Natural killer cell (primary cell): ENCODE measurements at regions not wholly inside any gene's neighbourhood (a gene's known extent, or its start where the extent isn't known, plus 50 kb on each side); places are given as distances from the start of the nearest gene placed in this dataset.

ENCODE experiments used
- ATAC-seq, 3 donors: fragments of 150-1000 bp in 2 of 3; fragments of 200-7000 bp in 1 of 3; cut with Tn5 transposase; 1 replicate in 1 of 3; 2 replicates in 2 of 3; pipeline ENCODE4 v1.10.0; 2021; ENCODE audit warnings: mild to moderate bottlenecking in 2 of 3, moderate library complexity in 2 of 3
- DNase-seq, 2 donors: peaks; one replicate each; pipeline versions ENCODE4 v3.0.0 to v3.0.0-alpha.2; 2013 to 2021; ENCODE audit warnings: mixed read lengths in 1 of 2
- H3K27ac ChIP-seq: one replicate; pipeline ENCODE4 v1.5.1; 2013; ENCODE audit warnings: mild to moderate bottlenecking, low read length
- H3K27me3 ChIP-seq: one replicate; pipeline ENCODE4 v1.6.1; 2013; ENCODE audit warnings: low read length; ENCODE audit not compliant: control insufficient read depth, insufficient read depth
- H3K36me3 ChIP-seq: one replicate; pipeline ENCODE4 v1.6.1; 2013; ENCODE audit warnings: low read length; ENCODE audit not compliant: control insufficient read depth, insufficient read depth
- H3K4me1 ChIP-seq: one replicate; pipeline ENCODE4 v1.6.1; 2013; ENCODE audit warnings: low read length; ENCODE audit not compliant: control insufficient read depth, insufficient read depth
- H3K4me3 ChIP-seq: one replicate; pipeline ENCODE4 v1.5.1; 2013; ENCODE audit warnings: low read length
- H3K9me3 ChIP-seq: one replicate; pipeline ENCODE4 v1.6.1; 2013; ENCODE audit warnings: low read length; ENCODE audit not compliant: control insufficient read depth, insufficient read depth
- H3K27ac Mint-ChIP-seq, 2 donors: one replicate each; pipeline ENCODE4 v1.8.0; 2022; ENCODE audit warnings: mild to moderate bottlenecking in 2 of 2, mixed read lengths in 2 of 2, moderate library complexity in 1 of 2
- H3K27me3 Mint-ChIP-seq, 2 donors: one replicate each; pipeline ENCODE4 v1.8.0; 2022; ENCODE audit warnings: low read depth in 2 of 2, mixed read lengths in 2 of 2
- H3K36me3 Mint-ChIP-seq: one replicate; pipeline ENCODE4 v1.8.0; 2022; ENCODE audit warnings: mixed read lengths
- H3K4me1 Mint-ChIP-seq, 2 donors: one replicate each; pipeline ENCODE4 v1.8.0; 2022; ENCODE audit warnings: mixed read lengths in 2 of 2
- H3K4me3 Mint-ChIP-seq: one replicate; pipeline ENCODE4 v1.8.0; 2022; ENCODE audit warnings: mild to moderate bottlenecking, moderate library complexity, mixed read lengths
- H3K9me3 Mint-ChIP-seq, 2 donors: one replicate each; pipeline ENCODE4 v1.8.0; 2022; ENCODE audit warnings: mixed read lengths in 2 of 2
- CTCF ChIP-seq: fragments of 200-600 bp; IDR thresholded peaks from one replicate; pipeline ENCODE4 v1.8.0; 2022; ENCODE audit warnings: antibody characterized with exemption
- WGBS: methylation state at CpG from one replicate; pipeline ENCODE4 v1.1.7; 2013; ENCODE audit warnings: missing lambda C conversion rate; ENCODE audit not compliant: insufficient coverage; 5-methylcytosine and 5-hydroxymethylcytosine counted together
- intact Hi-C: fragments of 100-400 bp; cut with micrococcal nuclease; formaldehyde crosslinking; loops from one replicate; pipeline ENCODE4 v1.14.2; 2022

- intact Hi-C loops, result no loop called here
- no peak for TF ChIP-seq CTCF
- no peaks in the 10 kb centered on the region for H3K36me3 Mint-ChIP-seq
- ATAC-seq (no peak), DNase-seq (no peak)
- Histone ChIP-seq H3K4me3 (no peak overlapping the region), H3K36me3 (no peaks in the 10 kb centered on the region), H3K4me1 (no peaks in the 10 kb centered on the region), H3K27me3 (no peaks in the 10 kb centered on the region), H3K9me3 (no peaks in the 10 kb centered on the region), H3K27ac (no peak overlapping the region)
- H3K4me1 Mint-ChIP-seq, result no peaks in the 10 kb centered on the region
- 76% methylated on average over 5 of the region's 5 CpGs for WGBS
- H3K27ac Mint-ChIP-seq, result no peak overlapping the region
- H3K27me3 Mint-ChIP-seq, result no peaks in the 10 kb centered on the region
- H3K9me3 Mint-ChIP-seq, result no peaks in the 10 kb centered on the region
- no peak overlapping the region for H3K4me3 Mint-ChIP-seq
Observed at GRCh38 chr2:102927854-102928267, 166.0 kb downstream of the TMEM182 start.

GRCh38 chr2:102929721-102930120, 167.9 kb downstream of the TMEM182 start:
- TF ChIP-seq CTCF, result no peak

GRCh38 chr2:102932501-102932900, 170.7 kb downstream of the TMEM182 start:
- Mint-ChIP-seq H3K36me3 (no peaks in the 10 kb centered on the region), H3K4me1 (no peaks in the 10 kb centered on the region), H3K27ac (no peak overlapping the region), H3K27me3 (peaks cover 0 to under 1% of the 10 kb centered on the region in 2 donors), H3K4me3 (no peak overlapping the region), H3K9me3 (peaks cover 0 to under 1% of the 10 kb centered on the region in 2 donors)
- Histone ChIP-seq H3K4me3 (no peak overlapping the region), H3K27me3 (no peaks in the 10 kb centered on the region), H3K9me3 (no peaks in the 10 kb centered on the region), H3K27ac (no peak overlapping the region), H3K36me3 (no peaks in the 10 kb centered on the region), H3K4me1 (no peaks in the 10 kb centered on the region)
- ATAC-seq (no peak), DNase-seq (no peak)
- TF ChIP-seq CTCF, result no peak
- 90% methylated on average over 6 of the region's 6 CpGs for WGBS
- intact Hi-C loops, result no loop called here

More at GRCh38 chr2:102929721-102930120, 167.9 kb downstream of the TMEM182 start:
- no peaks in the 10 kb centered on the region for H3K4me1 Mint-ChIP-seq
- Histone ChIP-seq H3K9me3 (no peaks in the 10 kb centered on the region), H3K27ac (no peak overlapping the region), H3K27me3 (no peaks in the 10 kb centered on the region), H3K4me1 (no peaks in the 10 kb centered on the region), H3K4me3 (no peak overlapping the region), H3K36me3 (no peaks in the 10 kb centered on the region)
- H3K36me3 Mint-ChIP-seq, result no peaks in the 10 kb centered on the region
- no peaks in the 10 kb centered on the region for H3K9me3 Mint-ChIP-seq
- no peak overlapping the region for H3K4me3 Mint-ChIP-seq
- no peak for DNase-seq
- no peaks in the 10 kb centered on the region for H3K27me3 Mint-ChIP-seq
- intact Hi-C loops, result no loop called here
- WGBS, result 88% methylated on average over 2 of the region's 2 CpGs
- H3K27ac Mint-ChIP-seq, result no peak overlapping the region
- ATAC-seq, result no peak

- no peak overlapping the region for H3K4me3 ChIP-seq
- no peaks in the 10 kb centered on the region for H3K9me3 ChIP-seq
- H3K27ac ChIP-seq, result no peak overlapping the region
- H3K4me1 ChIP-seq, result no peaks in the 10 kb centered on the region
- Mint-ChIP-seq H3K27ac (no peak overlapping the region), H3K4me1 (no peaks in the 10 kb centered on the region), H3K4me3 (no peak overlapping the region), H3K27me3 (peaks cover 7% of the 10 kb centered on the region in 2 donors), H3K9me3 (peaks cover 2 to 7% of the 10 kb centered on the region in 2 donors), H3K36me3 (no peaks in the 10 kb centered on the region)
- DNase-seq (no peak), ATAC-seq (no peak)
- no peaks in the 10 kb centered on the region for H3K27me3 ChIP-seq
- intact Hi-C loops, result no loop called here
- no peaks in the 10 kb centered on the region for H3K36me3 ChIP-seq
- no CpG with 5 or more reads among the region's 1 CpG for WGBS
- TF ChIP-seq CTCF, result no peak
Observed at GRCh38 chr2:102939207-102939606, 177.4 kb downstream of the TMEM182 start.
